GM12891 (cell line): ENCODE measurements at regions not wholly inside any gene's neighbourhood (a gene's known extent, or its start where the extent isn't known, plus 50 kb on each side); places are given as distances from the start of the nearest gene placed in this dataset.

Experiments used
- PAX5 ChIP-seq: IDR thresholded peaks from 2 replicates; pipeline ENCODE4 v1.6.1; 2011; ENCODE audit warnings: low read length, moderate library complexity, mild to moderate bottlenecking; ENCODE audit not compliant: insufficient read depth, severe bottlenecking
- POLR2A ChIP-seq: IDR thresholded peaks from 2 replicates; pipeline ENCODE4 v1.6.1; 2011; ENCODE audit warnings: low read depth, low read length, control low read depth
- POLR2AphosphoS5 ChIP-seq: IDR thresholded peaks from 2 replicates; pipeline ENCODE4 v1.6.1; 2011; ENCODE audit warnings: low read depth, low read length, control low read depth
- POU2F2 ChIP-seq: IDR thresholded peaks from 2 replicates; pipeline ENCODE4 v1.6.1; 2011; ENCODE audit warnings: low read depth, mild to moderate bottlenecking, control low read depth, low read length, moderate library complexity
- SPI1 ChIP-seq: IDR thresholded peaks from 2 replicates; pipeline ENCODE4 v1.6.1; 2011; ENCODE audit warnings: low read depth, low read length, control low read depth
- TAF1 ChIP-seq: IDR thresholded peaks from 2 replicates; pipeline ENCODE4 v1.6.1; 2011; ENCODE audit warnings: low read depth, low read length, control low read depth

GRCh38 chrX:140913802-140914501 lies 88.4 kb upstream of the SPANXB1 start:
- TF ChIP-seq POLR2A = no peak
- TF ChIP-seq POLR2AphosphoS5 = no peak
- no peak for TF ChIP-seq POU2F2
- TF ChIP-seq SPI1 = no peak
- TF ChIP-seq TAF1 = no peak
- TF ChIP-seq PAX5 = no peak
